Liver (tissue), 3 donors: ENCODE measurements at regions not wholly inside any gene's neighbourhood (a gene's known extent, or its start where the extent isn't known, plus 50 kb on each side); places are given as distances from the start of the nearest gene placed in this dataset.
"Not testable (repeated sequence)": the region's sequence is repeated elsewhere in the genome, so short reads cannot be mapped to it uniquely, and the experiment has no call there.

Source experiments
- CTCF ChIP-seq: fragments of 150-350 bp; IDR thresholded peaks from 2 replicates; pipeline ENCODE4 v1.5.1; 2017; ENCODE audit warnings: improper control_type of control experiment, low read depth, low read length; ENCODE audit not compliant: missing input control
- REST ChIP-seq: IDR thresholded peaks from 2 replicates; pipeline ENCODE4 v1.6.1; 2016; ENCODE audit warnings: antibody characterized with exemption, mild to moderate bottlenecking
- SP1 ChIP-seq: IDR thresholded peaks from 2 replicates; pipeline ENCODE4 v1.6.1; 2018; ENCODE audit warnings: antibody characterized with exemption, mild to moderate bottlenecking
- ZBTB33 ChIP-seq: IDR thresholded peaks from 2 replicates; pipeline ENCODE4 v1.6.1; 2016; ENCODE audit warnings: antibody characterized with exemption
- donor health status: healthy.
- donor health status: healthy.

GRCh38 chr5:176045442-176045841 is 77.3 kb upstream of the THOC3 start:
- TF ChIP-seq CTCF, SP1, ZBTB33, REST: not testable (repeated sequence)
